Testis (tissue), 2 donors: ENCODE measurements at regions not wholly inside any gene's neighbourhood (a gene's known extent, or its start where the extent isn't known, plus 50 kb on each side); places are given as distances from the start of the nearest gene placed in this dataset.

Experiments
- DNase-seq: peaks from one replicate; pipeline ENCODE4 v3.0.0-alpha.2; 2019
- H3K27ac ChIP-seq, 2 donors: fragments of 200-600 bp; sonication (generic); one replicate each; pipeline ENCODE4 v1.5.1; 2019
- H3K27me3 ChIP-seq: fragments of 200-600 bp; sonication (generic); one replicate; pipeline ENCODE4 v1.5.1; 2019
- H3K36me3 ChIP-seq: fragments of 200-600 bp; sonication (generic); one replicate; pipeline ENCODE4 v1.5.1; 2017; ENCODE audit warnings: low read depth; ENCODE audit errors: missing control alignments
- H3K4me1 ChIP-seq: fragments of 200-600 bp; sonication (generic); one replicate; pipeline ENCODE4 v1.5.1; 2019
- H3K4me3 ChIP-seq, 2 donors: fragments of 200-600 bp; sonication (generic); one replicate each; pipeline ENCODE4 v1.5.1; 2017 to 2019
- H3K9me3 ChIP-seq: fragments of 200-600 bp; sonication (generic); one replicate; pipeline ENCODE4 v1.5.1; 2017
- CTCF ChIP-seq, 3 experiments: fragments of 450-650 bp in 2 of 3; fragments of 200-600 bp in 1 of 3; sonication (generic) in 1 of 3; IDR thresholded peaks; one replicate each; pipeline ENCODE4 v1.5.1; 2016 to 2019; ENCODE audit warnings: antibody characterized with exemption in 3 of 3, mild to moderate bottlenecking in 2 of 3, moderate library complexity in 1 of 3
- POLR2A ChIP-seq: fragments of 450-650 bp; IDR thresholded peaks from one replicate; pipeline ENCODE4 v1.6.1; 2017; ENCODE audit warnings: antibody characterized with exemption, mild to moderate bottlenecking, moderate library complexity
- WGBS, 2 donors: methylation state at CpG; one replicate each; pipeline ENCODE4 v1.1.5; 2018; 5-methylcytosine and 5-hydroxymethylcytosine counted together
- intact Hi-C: fragments of 100-400 bp; cut with DNase I; formaldehyde crosslinking; loops from one replicate; pipeline ENCODE4 v1.15.1; 2023; ENCODE audit warnings: low total_unique reads

GRCh38 chr7:79673421-79673820 is 220.0 kb upstream of the MAGI2 start:
- Histone ChIP-seq H3K9me3 (no peaks in the 10 kb centered on the region), H3K4me1 (no peaks in the 10 kb centered on the region), H3K27me3 (no peaks in the 10 kb centered on the region), H3K4me3 (no peak overlapping the region), H3K36me3 (no peaks in the 10 kb centered on the region), H3K27ac (no peak overlapping the region)
- DNase-seq, result no peak
- intact Hi-C loops, result no loop called here
- 24 to 25% methylated on average over 1 of the region's 1 CpG for WGBS, 2 donors
- TF ChIP-seq CTCF (IDR thresholded peaks at IDR 0.05) (no peak), POLR2A (no peak)

- TF ChIP-seq CTCF (IDR thresholded peaks at IDR 0.05) (no peak), POLR2A (no peak)
- intact Hi-C loops, result no loop called here
- 37 to 50% methylated on average over 3 of the region's 3 CpGs for WGBS, 2 donors
Measured at GRCh38 chr7:79668292-79668691, 214.8 kb upstream of the MAGI2 start.

GRCh38 chr7:79666472-79666871 is 213.0 kb upstream of the MAGI2 start:
- Histone ChIP-seq H3K36me3 (no peaks in the 10 kb centered on the region), H3K9me3 (no peaks in the 10 kb centered on the region), H3K4me1 (no peaks in the 10 kb centered on the region), H3K27ac (no peak overlapping the region), H3K27me3 (no peaks in the 10 kb centered on the region), H3K4me3 (no peak overlapping the region)
- TF ChIP-seq CTCF (IDR thresholded peaks at IDR 0.05) (no peak), POLR2A (no peak)
- 83 to 87% methylated on average over 3 of the region's 3 CpGs for WGBS, 2 donors
- intact Hi-C loops, result no loop called here
- no peak for DNase-seq

More at GRCh38 chr7:79668292-79668691, 214.8 kb upstream of the MAGI2 start:
- no peaks in the 10 kb centered on the region for H3K9me3 ChIP-seq
- no peak overlapping the region for H3K4me3 ChIP-seq
- no peak for DNase-seq
- no peaks in the 10 kb centered on the region for H3K27me3 ChIP-seq
- H3K4me1 ChIP-seq, result no peaks in the 10 kb centered on the region
- no peaks in the 10 kb centered on the region for H3K36me3 ChIP-seq
- no peak overlapping the region for H3K27ac ChIP-seq

GRCh38 chr7:79664884-79665676 is 211.6 kb upstream of the MAGI2 start:
- WGBS, 2 donors, result 91 to 100% methylated on average over 1 to 2 of the region's 2 CpGs
- intact Hi-C loops, result no loop called here
- no peak overlapping the region for H3K4me3 ChIP-seq
- no peaks in the 10 kb centered on the region for H3K4me1 ChIP-seq
- H3K9me3 ChIP-seq, result no peaks in the 10 kb centered on the region
- no peak for DNase-seq
- H3K36me3 ChIP-seq, result no peaks in the 10 kb centered on the region
- no peak overlapping the region for H3K27ac ChIP-seq
- H3K27me3 ChIP-seq, result no peaks in the 10 kb centered on the region
- TF ChIP-seq POLR2A, result no peak
- no peak for TF ChIP-seq CTCF (IDR thresholded peaks at IDR 0.05)

- intact Hi-C loops, result no loop called here
- Histone ChIP-seq H3K27me3 (no peaks in the 10 kb centered on the region), H3K9me3 (no peaks in the 10 kb centered on the region), H3K4me3 (no peak overlapping the region), H3K4me1 (no peaks in the 10 kb centered on the region), H3K27ac (no peak overlapping the region), H3K36me3 (no peaks in the 10 kb centered on the region)
- DNase-seq, result no peak
- TF ChIP-seq CTCF (IDR thresholded peaks at IDR 0.05) (no peak), POLR2A (no peak)
Measured at GRCh38 chr7:79658304-79658703, 204.8 kb upstream of the MAGI2 start.
